DMS53 treated with DMSO at 0.1 percent for 48 hours (cell line): ENCODE measurements at regions not wholly inside any gene's neighbourhood (a gene's known extent, or its start where the extent isn't known, plus 50 kb on each side); places are given as distances from the start of the nearest gene placed in this dataset.

ENCODE experiments used
- DNase-seq: peaks from one replicate; lab custom pipeline; 2025; ENCODE audit not compliant: unreplicated experiment; lab: John Stamatoyannopoulos, UW

GRCh38 chr7:31455844-31456243 lies 58.0 kb upstream of the ITPRID1 start:
- DNase-seq = no peak

GRCh38 chr7:31456646-31457368 lies 57.1 kb upstream of the ITPRID1 start:
- no peak for DNase-seq

- DNase-seq = no peak
Observed at GRCh38 chr7:31457551-31457950, 56.3 kb upstream of the ITPRID1 start.

- DNase-seq = no peak
Observed at GRCh38 chr7:31458203-31458602, 55.7 kb upstream of the ITPRID1 start.

- DNase-seq = no peak
Observed at GRCh38 chr7:31462636-31463035, 51.3 kb upstream of the ITPRID1 start.
